SU-DHL-6 (cell line): ENCODE measurements at regions not wholly inside any gene's neighbourhood (a gene's known extent, or its start where the extent isn't known, plus 50 kb on each side); places are given as distances from the start of the nearest gene placed in this dataset.

Source experiments
- EZH2phosphoT487 ChIP-seq: fragments of 200-600 bp; sonication (generic), shearing (Covaris generic); conservative IDR thresholded peaks from 2 replicates; pipeline ENCODE4 v1.6.1; 2018; ENCODE audit warnings: mild to moderate bottlenecking, antibody characterized with exemption, low read length, moderate library complexity, mixed read lengths
- TF ChIP-seq, protein P1 (sequence below): fragments of 200-600 bp; sonication (generic); IDR thresholded peaks from one replicate; pipeline ENCODE4 v1.5.1; 2017; ENCODE audit warnings: antibody characterized with exemption, mild to moderate bottlenecking, low read length, moderate library complexity; ENCODE audit not compliant: insufficient read depth, poor library complexity, severe bottlenecking

GRCh38 chr1:25082216-25082899 is 149.9 kb downstream of the SYF2 start:
- TF ChIP-seq, protein P1, sequence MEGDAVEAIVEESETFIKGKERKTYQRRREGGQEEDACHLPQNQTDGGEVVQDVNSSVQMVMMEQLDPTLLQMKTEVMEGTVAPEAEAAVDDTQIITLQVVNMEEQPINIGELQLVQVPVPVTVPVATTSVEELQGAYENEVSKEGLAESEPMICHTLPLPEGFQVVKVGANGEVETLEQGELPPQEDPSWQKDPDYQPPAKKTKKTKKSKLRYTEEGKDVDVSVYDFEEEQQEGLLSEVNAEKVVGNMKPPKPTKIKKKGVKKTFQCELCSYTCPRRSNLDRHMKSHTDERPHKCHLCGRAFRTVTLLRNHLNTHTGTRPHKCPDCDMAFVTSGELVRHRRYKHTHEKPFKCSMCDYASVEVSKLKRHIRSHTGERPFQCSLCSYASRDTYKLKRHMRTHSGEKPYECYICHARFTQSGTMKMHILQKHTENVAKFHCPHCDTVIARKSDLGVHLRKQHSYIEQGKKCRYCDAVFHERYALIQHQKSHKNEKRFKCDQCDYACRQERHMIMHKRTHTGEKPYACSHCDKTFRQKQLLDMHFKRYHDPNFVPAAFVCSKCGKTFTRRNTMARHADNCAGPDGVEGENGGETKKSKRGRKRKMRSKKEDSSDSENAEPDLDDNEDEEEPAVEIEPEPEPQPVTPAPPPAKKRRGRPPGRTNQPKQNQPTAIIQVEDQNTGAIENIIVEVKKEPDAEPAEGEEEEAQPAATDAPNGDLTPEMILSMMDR, result no peak
- TF ChIP-seq EZH2phosphoT487, result no peak
